ENCODE measurements at regions not wholly inside any gene's neighbourhood (a gene's known extent, or its start where the extent isn't known, plus 50 kb on each side); places are given as distances from the start of the nearest gene placed in this dataset.

DNA sequence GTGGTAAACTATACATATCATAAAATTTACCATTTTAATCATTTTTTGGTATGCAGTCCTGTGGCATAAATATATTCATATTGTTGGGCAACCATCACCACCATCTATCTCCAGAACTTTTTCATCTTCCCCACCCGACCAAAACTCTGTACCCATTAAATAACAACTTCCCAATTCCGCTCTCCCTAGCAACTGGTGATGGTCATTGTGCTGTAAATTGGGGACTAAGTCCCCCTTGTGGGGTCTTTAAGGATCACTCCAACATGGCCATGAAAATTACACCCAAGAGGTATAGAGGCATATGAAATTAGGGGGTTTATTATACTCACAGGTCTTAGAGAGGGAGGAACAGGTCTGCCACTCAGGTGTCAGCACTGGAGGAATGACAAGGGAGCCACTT is 57.4 kb upstream of the NKD1 start:
- no peaks in the 10 kb centered on the region for H3K9me3 ChIP-seq
- CTCF ChIA-PET = no interaction called here
- no peaks in the 10 kb centered on the region for H3K4me1 ChIP-seq
- no peak overlapping the region for H3K27ac ChIP-seq
- peak; percentile 78 for TF ChIP-seq RFX5 (IDR thresholded peaks at IDR 0.05)
- TF ChIP-seq BHLHE40 (IDR thresholded peaks at IDR 0.05; ENCODE audit: low read depth, low read length) = no peak
- no peak for ATAC-seq
- no peak for DNase-seq (ENCODE audit: low read depth in 1 of 2, low spot score in 1 of 2)
- FAIRE-seq = no peak
- H3K4me3 ChIP-seq = no peak overlapping the region
- no peak overlapping the region for H3K4me2 ChIP-seq
- POLR2A ChIA-PET = no interaction called here
- WGBS (ENCODE audit: missing lambda C conversion rate) = 26% methylated on average over 2 of the region's 2 CpGs

- Histone ChIP-seq H3K4me1 (no peaks in the 10 kb centered on the region), H3K9me3 (peaks cover 13% of the 10 kb centered on the region; the same call in 1 of the 3 replicates), H3K4me2 (no peak overlapping the region), H3K4me3 (no peak overlapping the region), H3K27ac (no peak overlapping the region)
- FAIRE-seq = no peak
- TF ChIP-seq REST (IDR thresholded peaks at IDR 0.05) (no peak), FOXS1 (CRISPR knock-in tag; IDR thresholded peaks at IDR 0.05) (no peak), CHD4 (IDR thresholded peaks at IDR 0.05; ENCODE audit: borderline replicate concordance) (no peak), SREBF2 (IDR thresholded peaks at IDR 0.05) (no peak), GATA3 (IDR thresholded peaks at IDR 0.05; ENCODE audit: borderline replicate concordance) (no peak), ESRRA (IDR thresholded peaks at IDR 0.05; ENCODE audit: borderline replicate concordance, low read length) (no peak), CHD2 (IDR thresholded peaks at IDR 0.05; ENCODE audit: low read length, partially characterized antibody) (no peak), ZC3H11A (IDR thresholded peaks at IDR 0.05) (no peak), HOXB13 (CRISPR knock-in tag; IDR thresholded peaks at IDR 0.05; ENCODE audit: low read depth) (no peak), POLR2AphosphoS2 (conservative IDR thresholded peaks at IDR 0.05; ENCODE audit: low read length) (no peak), ZFP36 (IDR thresholded peaks at IDR 0.05; ENCODE audit: borderline replicate concordance, partially characterized antibody) (no peak), JUNB (IDR thresholded peaks at IDR 0.05) (no peak), HES2 (IDR thresholded peaks at IDR 0.05) (no peak), RARB (CRISPR knock-in tag; IDR thresholded peaks at IDR 0.05) (no peak), ZSCAN20 (CRISPR knock-in tag; IDR thresholded peaks at IDR 0.05) (no peak), RAD21 (conservative IDR thresholded peaks at IDR 0.05 in 1 of 2, IDR thresholded peaks at IDR 0.05 in 1 of 2) (no peak), KDM1A (IDR thresholded peaks at IDR 0.05; ENCODE audit: low read depth) (no peak)
- TF ChIP-seq, protein P1, sequence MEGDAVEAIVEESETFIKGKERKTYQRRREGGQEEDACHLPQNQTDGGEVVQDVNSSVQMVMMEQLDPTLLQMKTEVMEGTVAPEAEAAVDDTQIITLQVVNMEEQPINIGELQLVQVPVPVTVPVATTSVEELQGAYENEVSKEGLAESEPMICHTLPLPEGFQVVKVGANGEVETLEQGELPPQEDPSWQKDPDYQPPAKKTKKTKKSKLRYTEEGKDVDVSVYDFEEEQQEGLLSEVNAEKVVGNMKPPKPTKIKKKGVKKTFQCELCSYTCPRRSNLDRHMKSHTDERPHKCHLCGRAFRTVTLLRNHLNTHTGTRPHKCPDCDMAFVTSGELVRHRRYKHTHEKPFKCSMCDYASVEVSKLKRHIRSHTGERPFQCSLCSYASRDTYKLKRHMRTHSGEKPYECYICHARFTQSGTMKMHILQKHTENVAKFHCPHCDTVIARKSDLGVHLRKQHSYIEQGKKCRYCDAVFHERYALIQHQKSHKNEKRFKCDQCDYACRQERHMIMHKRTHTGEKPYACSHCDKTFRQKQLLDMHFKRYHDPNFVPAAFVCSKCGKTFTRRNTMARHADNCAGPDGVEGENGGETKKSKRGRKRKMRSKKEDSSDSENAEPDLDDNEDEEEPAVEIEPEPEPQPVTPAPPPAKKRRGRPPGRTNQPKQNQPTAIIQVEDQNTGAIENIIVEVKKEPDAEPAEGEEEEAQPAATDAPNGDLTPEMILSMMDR (IDR thresholded peaks at IDR 0.05) = no peak
- TF ChIP-seq, protein P2, sequence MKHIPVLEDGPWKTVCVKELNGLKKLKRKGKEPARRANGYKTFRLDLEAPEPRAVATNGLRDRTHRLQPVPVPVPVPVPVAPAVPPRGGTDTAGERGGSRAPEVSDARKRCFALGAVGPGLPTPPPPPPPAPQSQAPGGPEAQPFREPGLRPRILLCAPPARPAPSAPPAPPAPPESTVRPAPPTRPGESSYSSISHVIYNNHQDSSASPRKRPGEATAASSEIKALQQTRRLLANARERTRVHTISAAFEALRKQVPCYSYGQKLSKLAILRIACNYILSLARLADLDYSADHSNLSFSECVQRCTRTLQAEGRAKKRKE (CRISPR knock-in tag; IDR thresholded peaks at IDR 0.05; ENCODE audit: low read depth) = no peak
- no peak for ATAC-seq
- CTCF ChIA-PET = no interaction called here
- 0% methylated on average over 3 of the region's 3 CpGs for WGBS (ENCODE audit: missing lambda C conversion rate)
- POLR2A ChIA-PET = no interaction called here
- DNase-seq (ENCODE audit: low read depth in 1 of 2, low spot score in 1 of 2) = no peak
These were observed 59.0 kb upstream of the NKD1 start for GRCh38 chr16:50489182-50489581.
